G401 (cell line): ENCODE measurements at regions not wholly inside any gene's neighbourhood (a gene's known extent, or its start where the extent isn't known, plus 50 kb on each side); places are given as distances from the start of the nearest gene placed in this dataset.

Experiments used
- DNase-seq: peaks from one replicate; pipeline ENCODE4 v3.0.0-alpha.2; 2015; ENCODE audit warnings: low spot score
- in situ Hi-C: cut with HindIII; loops from 2 replicates; pipeline ENCODE4 v1.10.0; 2016; ENCODE audit warnings: low sequenced_read_pairs, mixed read lengths

- in situ Hi-C loops: no loop called here
Observed at GRCh38 chr2:16170675-16171424, 230.5 kb downstream of the MYCN start.

GRCh38 chr2:16169381-16169960 is 229.1 kb downstream of the MYCN start:
- in situ Hi-C loops: no loop called here
- DNase-seq: no peak

More at GRCh38 chr2:16170675-16171424, 230.5 kb downstream of the MYCN start:
- DNase-seq: no peak

DNA sequence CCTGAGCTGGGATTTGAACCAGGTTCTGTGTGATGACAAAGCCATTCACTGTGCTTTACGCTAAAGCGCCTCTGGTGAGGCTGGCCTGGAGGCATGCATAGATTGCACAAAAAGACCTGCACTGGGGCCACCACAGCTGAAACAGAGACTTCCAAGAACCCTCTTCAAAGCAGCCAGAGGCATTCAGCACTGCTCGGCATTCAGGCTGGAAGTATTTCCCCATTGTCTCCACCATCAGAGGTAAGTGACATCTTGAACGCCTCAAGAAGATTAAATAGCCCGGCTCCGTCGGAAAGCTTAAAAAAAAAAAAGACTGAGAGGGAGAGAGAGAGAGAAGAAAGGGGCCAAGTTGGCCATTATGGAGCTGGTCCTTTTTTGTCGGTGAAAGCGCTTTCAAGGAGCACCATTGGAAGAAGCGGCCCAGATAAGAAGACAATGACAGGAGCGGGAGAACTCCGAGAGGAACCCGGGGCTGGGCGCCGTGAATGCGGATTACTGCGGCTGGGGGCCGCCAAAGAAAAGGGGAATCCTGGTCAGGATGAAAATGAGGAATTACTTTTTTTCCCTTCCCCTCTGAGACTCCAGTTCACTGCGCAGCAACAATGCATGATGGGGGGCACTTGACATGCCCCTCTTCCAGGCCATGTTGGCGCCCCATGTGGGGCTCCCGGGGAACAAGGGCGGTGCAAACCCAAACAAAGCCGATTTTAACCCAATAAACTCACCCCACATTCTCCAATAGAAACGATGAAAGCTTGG is 228.3 kb downstream of the MYCN start:
- in situ Hi-C loops: no loop called here
- no peak for DNase-seq

GRCh38 chr2:16167870-16168426 is 227.6 kb downstream of the MYCN start:
- in situ Hi-C loops: no loop called here
- no peak for DNase-seq

DNA sequence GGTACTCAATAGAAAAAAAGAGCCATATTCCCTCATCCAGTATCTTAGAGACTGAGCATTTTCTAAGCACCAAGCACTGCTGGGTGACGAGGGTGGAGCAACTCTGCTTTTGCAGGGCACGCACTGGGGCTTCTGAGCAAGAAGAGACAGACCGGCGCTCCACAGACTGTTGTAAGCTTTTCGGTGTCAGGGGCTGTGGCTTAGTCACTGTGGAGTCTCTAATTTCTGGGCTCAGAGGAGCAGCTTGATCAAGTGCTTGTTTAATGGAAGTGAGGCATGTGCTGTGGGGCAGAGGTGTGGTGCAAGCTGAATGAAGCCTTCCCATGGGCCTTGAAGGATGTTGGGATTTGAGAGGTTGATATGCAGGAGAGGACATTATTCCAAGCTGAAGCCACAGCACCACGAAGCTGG is 227.1 kb downstream of the MYCN start:
- in situ Hi-C loops: no loop called here
- no peak for DNase-seq

DNA sequence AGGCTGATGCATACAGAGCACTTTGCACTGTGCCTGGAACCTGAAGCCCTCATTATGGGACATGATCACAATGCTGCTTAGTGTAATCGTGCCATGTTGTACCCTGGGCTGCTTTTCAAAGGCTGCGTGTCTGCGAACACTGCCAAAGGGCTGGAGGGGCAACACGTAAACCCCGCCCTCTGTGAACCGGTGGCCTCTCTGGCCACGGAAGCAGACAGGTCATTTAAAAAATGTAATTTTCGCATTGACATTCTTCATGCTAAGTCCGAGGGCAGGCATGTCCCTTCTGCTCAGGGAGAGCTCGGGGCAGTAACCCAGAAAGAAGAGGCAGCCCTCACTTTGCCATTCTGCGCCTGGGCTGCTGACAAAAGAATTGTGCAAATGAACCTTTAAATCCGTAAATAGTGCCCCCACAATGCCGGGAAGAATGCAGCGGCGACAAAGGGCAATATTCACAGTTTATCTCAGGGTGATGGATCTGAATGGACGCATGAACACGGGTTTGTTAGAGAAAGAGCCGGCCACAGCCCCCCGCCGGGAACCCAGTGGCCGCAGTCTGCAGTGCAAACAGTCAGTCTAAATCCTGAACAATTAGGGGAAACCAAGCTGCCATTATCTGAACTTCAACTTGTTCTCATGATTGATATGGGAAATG is 226.1 kb downstream of the MYCN start:
- in situ Hi-C loops: no loop called here
- no peak for DNase-seq

- in situ Hi-C loops: no loop called here
- no peak for DNase-seq
Observed at GRCh38 chr2:16165518-16166326, 225.4 kb downstream of the MYCN start.

DNA sequence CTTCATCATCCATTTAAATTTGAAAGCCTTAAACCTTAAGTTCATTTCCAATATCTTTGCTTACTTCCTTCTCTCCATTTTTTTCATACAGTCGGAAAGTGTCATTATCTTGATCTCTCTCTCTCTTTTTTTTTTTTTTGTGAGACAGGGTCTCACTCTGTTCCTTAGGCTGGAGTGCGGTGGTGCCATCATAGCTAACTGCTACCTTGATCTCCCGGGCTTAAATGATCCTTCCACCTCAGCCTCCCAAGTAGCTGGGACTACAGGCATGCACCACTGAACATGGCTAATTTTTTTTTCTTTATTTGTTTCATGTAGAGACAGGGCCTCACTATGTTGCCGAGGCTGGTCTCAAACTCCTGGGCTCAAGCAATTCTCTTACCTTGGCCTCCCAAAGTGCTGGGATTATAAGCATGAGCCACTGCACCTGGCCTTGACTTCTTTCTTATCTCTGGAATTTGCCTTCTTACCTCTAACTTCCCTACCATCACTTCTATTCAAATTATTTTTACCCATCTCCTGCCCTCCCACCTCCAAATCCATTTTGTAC is 222.2 kb downstream of the MYCN start:
- in situ Hi-C loops: no loop called here
- no peak for DNase-seq

DNA sequence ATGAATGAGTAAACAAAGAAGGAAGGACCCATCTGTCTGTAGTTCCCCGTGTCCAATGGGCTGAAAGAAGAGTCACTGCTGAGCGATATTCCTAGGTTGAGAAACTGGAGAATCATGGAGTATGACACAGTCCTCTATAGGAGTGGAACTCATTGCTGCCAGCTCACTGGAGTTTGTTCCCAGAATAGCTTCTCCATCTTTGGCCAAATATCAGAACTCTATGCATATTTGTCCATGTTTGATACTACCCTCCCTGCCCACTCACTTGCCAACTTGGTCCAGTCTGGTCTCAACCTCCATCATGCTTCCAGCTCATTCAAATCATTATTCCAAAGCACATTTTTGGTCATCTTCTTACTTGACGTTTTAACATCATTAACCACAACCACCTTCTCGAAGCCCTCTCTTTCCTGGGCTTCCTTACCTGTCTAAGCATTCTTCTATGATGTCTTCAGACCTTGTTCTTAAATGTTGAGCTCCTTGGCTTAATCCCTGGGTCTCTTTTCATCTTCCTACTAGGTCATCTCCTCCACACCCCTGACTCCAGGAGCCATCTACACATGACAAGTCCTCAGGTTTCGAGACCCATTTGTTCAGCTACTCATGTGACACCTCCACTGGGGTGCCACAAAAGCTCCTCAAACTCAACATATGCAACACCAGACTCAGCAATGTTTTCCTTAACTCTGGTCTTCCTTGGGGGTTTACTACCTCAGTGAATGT is 221.6 kb downstream of the MYCN start:
- no peak for DNase-seq
- in situ Hi-C loops: no loop called here

GRCh38 chr2:16161085-16161565 is 220.8 kb downstream of the MYCN start:
- DNase-seq: no peak
- in situ Hi-C loops: no loop called here

- in situ Hi-C loops: no loop called here
Observed at GRCh38 chr2:16160281-16161084, 220.1 kb downstream of the MYCN start.

DNA sequence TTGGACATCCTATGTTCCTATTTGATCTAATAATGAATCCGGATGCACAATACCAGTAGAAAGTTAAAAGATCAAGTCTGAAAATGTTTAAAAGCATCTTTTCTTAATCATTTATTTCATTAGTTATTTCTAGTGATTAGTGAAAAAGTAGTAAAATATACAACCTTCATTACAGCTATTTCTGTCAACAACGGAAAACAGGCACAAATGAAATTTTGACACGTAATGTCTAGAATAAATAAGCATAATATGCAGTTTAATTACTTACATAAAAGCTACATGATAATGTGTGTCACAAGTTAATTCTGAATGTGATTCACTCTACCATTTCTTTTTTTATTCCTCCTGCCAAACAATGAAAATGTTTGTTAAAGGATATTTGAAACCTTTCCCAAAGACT is 216.1 kb downstream of the MYCN start:
- no peak for DNase-seq

More at GRCh38 chr2:16160281-16161084, 220.1 kb downstream of the MYCN start:
- DNase-seq: no peak

GRCh38 chr2:16155766-16156165 is 215.4 kb downstream of the MYCN start:
- in situ Hi-C loops: no loop called here
- no peak for DNase-seq

More for the DNA sequence above, 216.1 kb downstream of the MYCN start:
- in situ Hi-C loops: no loop called here

DNA sequence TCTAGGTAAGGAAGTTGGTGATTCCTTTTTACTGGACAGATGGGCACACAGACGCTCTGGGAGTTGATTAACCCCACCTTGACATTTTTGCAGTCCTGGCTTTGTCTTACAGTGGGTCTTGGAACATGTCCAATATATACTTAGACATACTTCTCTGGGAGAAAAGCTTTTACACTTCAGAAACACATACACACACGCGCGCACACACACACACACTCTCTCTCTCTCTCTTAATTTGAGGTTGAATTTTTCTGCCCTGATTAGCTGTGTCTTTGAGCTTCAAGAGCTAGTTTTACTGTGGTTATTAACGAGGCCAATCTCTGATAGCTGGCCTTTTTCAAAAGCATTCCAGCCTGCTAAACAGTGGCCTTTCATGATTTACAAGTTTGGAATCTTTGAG is 215.0 kb downstream of the MYCN start:
- DNase-seq: no peak
- in situ Hi-C loops: no loop called here

DNA sequence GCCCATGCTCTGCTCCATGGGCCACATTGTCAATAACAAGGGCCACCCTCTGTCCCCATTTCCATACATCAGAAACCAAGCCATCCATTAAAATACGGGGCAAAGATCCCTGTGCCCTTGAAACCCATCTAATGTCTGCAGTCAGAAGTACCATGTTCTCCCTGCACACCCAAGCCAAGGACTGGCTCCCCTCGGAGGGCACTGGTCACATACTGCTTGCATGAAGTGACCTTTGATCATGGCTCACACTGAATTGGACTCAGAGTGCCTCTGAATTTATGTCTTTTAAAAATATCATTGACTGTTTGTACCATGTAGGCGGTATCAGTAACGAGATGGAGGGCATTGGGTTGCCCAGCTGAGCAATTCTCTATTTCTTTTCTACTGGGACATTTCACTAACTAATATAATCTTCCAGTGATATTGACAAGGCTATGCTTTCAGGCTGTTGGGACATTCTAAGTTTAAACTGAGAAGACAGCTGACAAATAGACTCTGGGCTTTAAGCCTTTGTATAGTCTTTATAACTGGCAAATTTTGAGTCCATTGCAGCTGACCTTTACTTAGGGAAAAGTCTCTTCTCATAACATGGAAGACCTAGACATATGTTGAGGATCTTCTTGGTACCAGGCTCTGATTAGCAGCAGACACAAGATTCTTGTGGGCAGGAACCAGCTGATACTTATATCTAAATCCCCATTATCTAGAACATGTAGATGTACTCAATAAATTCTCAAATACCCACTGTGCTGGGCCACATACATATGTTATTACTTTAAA is 214.3 kb downstream of the MYCN start:
- no peak for DNase-seq
- in situ Hi-C loops: no loop called here

DNA sequence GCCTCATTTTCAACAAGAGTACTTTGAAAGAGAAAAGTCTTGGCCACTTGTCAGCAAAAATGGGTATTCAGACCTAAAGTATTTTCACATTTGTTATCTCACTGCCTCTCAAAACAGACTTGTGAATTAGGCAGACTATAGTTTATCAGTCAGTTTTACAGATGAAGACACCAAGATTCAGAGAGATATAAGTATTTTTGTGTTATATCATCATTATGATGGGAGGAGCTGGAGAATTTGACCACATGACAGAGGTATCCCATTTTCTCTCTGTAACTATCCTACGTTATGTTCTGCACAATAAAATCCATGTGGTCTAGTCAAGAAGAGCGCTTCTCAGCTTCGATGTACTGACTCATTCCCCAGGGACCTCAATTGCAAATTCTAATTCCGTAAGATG is 213.7 kb downstream of the MYCN start:
- no peak for DNase-seq
- in situ Hi-C loops: no loop called here
